H9 (cell line): ENCODE measurements at regions not wholly inside any gene's neighbourhood (a gene's known extent, or its start where the extent isn't known, plus 50 kb on each side); places are given as distances from the start of the nearest gene placed in this dataset.

Experiments used
- DNase-seq: peaks from one replicate; pipeline ENCODE4 v3.0.0-alpha.2; 2017
- H2AFZ ChIP-seq: one replicate; pipeline ENCODE4 v1.6.1; 2013; ENCODE audit warnings: mild to moderate bottlenecking, low read length, control low read depth, moderate library complexity
- H2AK5ac ChIP-seq: 2 replicates; pipeline ENCODE4 v1.6.1; 2013; ENCODE audit warnings: low read length, control low read depth, mixed read lengths; ENCODE audit not compliant: insufficient read length
- H2BK120ac ChIP-seq: one replicate; pipeline ENCODE4 v1.6.1; 2013; ENCODE audit warnings: low read depth, mild to moderate bottlenecking, low read length, control low read depth, inconsistent platforms; ENCODE audit not compliant: poor library complexity, severe bottlenecking
- H2BK12ac ChIP-seq: 2 replicates; pipeline ENCODE4 v1.6.1; 2013; ENCODE audit warnings: low read length, control low read depth, mixed read lengths, low read depth; ENCODE audit not compliant: insufficient read length
- H2BK15ac ChIP-seq: 2 replicates; pipeline ENCODE4 v1.6.1; 2013; ENCODE audit warnings: low read depth, low read length, control low read depth
- H2BK20ac ChIP-seq: one replicate; pipeline ENCODE4 v1.6.1; 2013; ENCODE audit warnings: low read depth, mild to moderate bottlenecking, low read length, control low read depth, inconsistent platforms; ENCODE audit not compliant: poor library complexity, severe bottlenecking
- H2BK5ac ChIP-seq: 2 replicates; pipeline ENCODE4 v1.6.1; 2013; ENCODE audit warnings: low read length, control low read depth, mixed read lengths; ENCODE audit not compliant: insufficient read length
- H3K14ac ChIP-seq: 2 replicates; pipeline ENCODE4 v1.6.1; 2013; ENCODE audit warnings: low read length, control low read depth; ENCODE audit not compliant: insufficient read depth
- H3K18ac ChIP-seq: 2 replicates; pipeline ENCODE4 v1.6.1; 2013; ENCODE audit warnings: low read depth, mild to moderate bottlenecking, mixed read lengths, low read length, control low read depth; ENCODE audit not compliant: insufficient read length
- H3K23ac ChIP-seq: 2 replicates; pipeline ENCODE4 v1.6.1; 2013; ENCODE audit warnings: low read length, control low read depth, mixed read lengths, low read depth; ENCODE audit not compliant: insufficient read length
- H3K23me2 ChIP-seq: 2 replicates; pipeline ENCODE4 v1.6.1; 2013; ENCODE audit warnings: low read depth, mild to moderate bottlenecking, mixed read lengths, low read length, control low read depth; ENCODE audit not compliant: insufficient read length, poor library complexity, severe bottlenecking
- H3K27ac ChIP-seq: 2 replicates; pipeline ENCODE4 v1.5.1; 2013; ENCODE audit warnings: low read length, control low read depth, mixed read lengths, low read depth; ENCODE audit not compliant: insufficient read length
- H3K27me3 ChIP-seq: 2 replicates; pipeline ENCODE4 v1.6.1; 2013; ENCODE audit warnings: low read length, control low read depth, inconsistent platforms; ENCODE audit not compliant: insufficient read depth
- H3K4ac ChIP-seq: 2 replicates; pipeline ENCODE4 v1.6.1; 2013; ENCODE audit warnings: low read depth, mild to moderate bottlenecking, control low read depth, inconsistent platforms, low read length, moderate library complexity
- H3K4me1 ChIP-seq: 2 replicates; pipeline ENCODE4 v1.6.1; 2013; ENCODE audit warnings: low read length, control low read depth, inconsistent platforms; ENCODE audit not compliant: insufficient read depth
- H3K4me2 ChIP-seq: 2 replicates; pipeline ENCODE4 v1.6.1; 2013; ENCODE audit warnings: low read length, control low read depth, mixed read lengths; ENCODE audit not compliant: insufficient read length, insufficient read depth
- H3K56ac ChIP-seq: 2 replicates; pipeline ENCODE4 v1.6.1; 2013; ENCODE audit warnings: low read depth, mild to moderate bottlenecking, mixed read lengths, low read length, control low read depth; ENCODE audit not compliant: insufficient read length
- H3K79me1 ChIP-seq: 2 replicates; pipeline ENCODE4 v1.6.1; 2013; ENCODE audit warnings: low read depth, mild to moderate bottlenecking, moderate library complexity, low read length, control low read depth, inconsistent platforms; ENCODE audit not compliant: insufficient read depth, poor library complexity, severe bottlenecking
- H3K79me2 ChIP-seq: 2 replicates; pipeline ENCODE4 v1.6.1; 2013; ENCODE audit warnings: low read length, control low read depth, inconsistent platforms; ENCODE audit not compliant: insufficient read depth
- H3K9ac ChIP-seq: 2 replicates; pipeline ENCODE4 v1.6.1; 2013; ENCODE audit warnings: low read length, control low read depth, mixed read lengths; ENCODE audit not compliant: insufficient read length; ENCODE audit errors: extremely low read depth
- H3K9me3 ChIP-seq: one replicate; pipeline ENCODE4 v1.6.1; 2013; ENCODE audit warnings: low read depth, low read length, inconsistent platforms; ENCODE audit not compliant: control insufficient read depth
- H3T11ph ChIP-seq: one replicate; pipeline ENCODE4 v1.6.1; 2013; ENCODE audit warnings: mild to moderate bottlenecking, low read length, control low read depth, inconsistent platforms
- H4K20me1 ChIP-seq: one replicate; pipeline ENCODE4 v1.6.1; 2013; ENCODE audit not compliant: control insufficient read depth, insufficient read length, insufficient read depth
- H4K5ac ChIP-seq: 2 replicates; pipeline ENCODE4 v1.6.1; 2013; ENCODE audit warnings: low read depth, mild to moderate bottlenecking, mixed read lengths, low read length, control low read depth; ENCODE audit not compliant: insufficient read length
- H4K8ac ChIP-seq: replicated peaks from 2 replicates; pipeline ENCODE4 v1.6.1; 2013; ENCODE audit warnings: low read length, control low read depth, mixed read lengths, low read depth; ENCODE audit not compliant: insufficient read length
- H4K91ac ChIP-seq: 2 replicates; pipeline ENCODE4 v1.6.1; 2013; ENCODE audit warnings: low read depth, mild to moderate bottlenecking, moderate library complexity, mixed read lengths, low read length, control low read depth; ENCODE audit not compliant: insufficient read length
- H3K27ac Mint-ChIP-seq, 3 experiments: 2 replicates in 2 of 3; 3 replicates in 1 of 3; pipeline ENCODE4 v1.8.0; 2020 to 2021; ENCODE audit warnings: mixed read lengths in 3 of 3, mild to moderate bottlenecking in 1 of 3, moderate library complexity in 1 of 3
- H3K27me3 Mint-ChIP-seq: 2 replicates; pipeline ENCODE4 v1.8.0; 2021; ENCODE audit warnings: low read depth, mild to moderate bottlenecking, moderate library complexity, mixed read lengths
- H3K36me3 Mint-ChIP-seq, 3 experiments: 2 replicates in 2 of 3; 3 replicates in 1 of 3; pipeline ENCODE4 v1.8.0; 2020 to 2021; ENCODE audit warnings: low read depth in 3 of 3, mixed read lengths in 3 of 3; ENCODE audit not compliant: insufficient read depth in 1 of 3
- H3K4me1 Mint-ChIP-seq, 2 experiments: 2 replicates each; pipeline ENCODE4 v1.8.0; 2020; ENCODE audit warnings: mixed read lengths in 2 of 2
- H3K4me3 Mint-ChIP-seq, 2 experiments: 2 replicates in 1 of 2; 3 replicates in 1 of 2; pipeline ENCODE4 v1.8.0; 2020 to 2021; ENCODE audit warnings: mild to moderate bottlenecking in 2 of 2, mixed read lengths in 2 of 2, moderate library complexity in 1 of 2
- H3K9me3 Mint-ChIP-seq, 2 experiments: 2 replicates in 1 of 2; 3 replicates in 1 of 2; pipeline ENCODE4 v1.8.0; 2020; ENCODE audit warnings: mild to moderate bottlenecking in 2 of 2, mixed read lengths in 2 of 2, moderate library complexity in 1 of 2
- WGBS: extraction: QIAGEN DNeasy Blood & Tissue Kit; methylation state at CpG from one replicate; pipeline ENCODE4 v1.1.7; 2013; ENCODE audit warnings: missing lambda C conversion rate, low lambda C conversion rate, mixed read lengths; ENCODE audit not compliant: insufficient read length; ENCODE audit errors: extremely low coverage; 5-methylcytosine and 5-hydroxymethylcytosine counted together
- TF ChIP-seq, protein P1 (sequence below): fragments of 200-600 bp; sonication (generic); conservative IDR thresholded peaks from 3 replicates; pipeline ENCODE4 v1.8.0; 2021; ENCODE audit warnings: antibody characterized with exemption, mild to moderate bottlenecking

- Histone ChIP-seq H3K9ac (no peak overlapping the region), H3K79me1 (no peaks in the 10 kb centered on the region), H3K79me2 (no peaks in the 10 kb centered on the region), H3K56ac (no peak overlapping the region), H3K14ac (no peak overlapping the region), H4K5ac (no peak overlapping the region), H3T11ph (no peak overlapping the region), H3K4me2 (no peak overlapping the region), H3K27ac (no peak overlapping the region), H3K23ac (no peak overlapping the region), H3K9me3 (no peaks in the 10 kb centered on the region), H3K27me3 (no peaks in the 10 kb centered on the region), H2AK5ac (no peak overlapping the region), H4K20me1 (no peaks in the 10 kb centered on the region), H3K18ac (no peak overlapping the region), H2BK12ac (no peak overlapping the region), H3K23me2 (no peaks in the 10 kb centered on the region), H3K4me1 (no peaks in the 10 kb centered on the region), H3K4ac (no peak overlapping the region), H4K8ac (no peak overlapping the region), H2BK20ac (no peak overlapping the region), H2BK15ac (no peak overlapping the region), H2AFZ (no peak overlapping the region), H4K91ac (no peak overlapping the region), H2BK5ac (no peak overlapping the region), H2BK120ac (no peak overlapping the region)
- TF ChIP-seq, protein P1, sequence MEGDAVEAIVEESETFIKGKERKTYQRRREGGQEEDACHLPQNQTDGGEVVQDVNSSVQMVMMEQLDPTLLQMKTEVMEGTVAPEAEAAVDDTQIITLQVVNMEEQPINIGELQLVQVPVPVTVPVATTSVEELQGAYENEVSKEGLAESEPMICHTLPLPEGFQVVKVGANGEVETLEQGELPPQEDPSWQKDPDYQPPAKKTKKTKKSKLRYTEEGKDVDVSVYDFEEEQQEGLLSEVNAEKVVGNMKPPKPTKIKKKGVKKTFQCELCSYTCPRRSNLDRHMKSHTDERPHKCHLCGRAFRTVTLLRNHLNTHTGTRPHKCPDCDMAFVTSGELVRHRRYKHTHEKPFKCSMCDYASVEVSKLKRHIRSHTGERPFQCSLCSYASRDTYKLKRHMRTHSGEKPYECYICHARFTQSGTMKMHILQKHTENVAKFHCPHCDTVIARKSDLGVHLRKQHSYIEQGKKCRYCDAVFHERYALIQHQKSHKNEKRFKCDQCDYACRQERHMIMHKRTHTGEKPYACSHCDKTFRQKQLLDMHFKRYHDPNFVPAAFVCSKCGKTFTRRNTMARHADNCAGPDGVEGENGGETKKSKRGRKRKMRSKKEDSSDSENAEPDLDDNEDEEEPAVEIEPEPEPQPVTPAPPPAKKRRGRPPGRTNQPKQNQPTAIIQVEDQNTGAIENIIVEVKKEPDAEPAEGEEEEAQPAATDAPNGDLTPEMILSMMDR, result no peak
- Mint-ChIP-seq H3K9me3 (peaks cover 4 to 10% of the 10 kb centered on the region in 2 experiments; a peak in 2 of 5 replicates), H3K27me3 (peaks cover 10% of the 10 kb centered on the region), H3K27ac (peak overlapping the region in 1 of 3 experiments; percentile 59; a peak in 1 of 7 replicates), H3K4me1 (peaks cover 2 to 3% of the 10 kb centered on the region in 2 experiments; a peak in 2 of 4 replicates), H3K36me3 (peaks cover 0 to 2% (median 0%) of the 10 kb centered on the region in 3 experiments; a peak in 1 of 7 replicates), H3K4me3 (no peak overlapping the region)
- DNase-seq, result no peak
- WGBS, result no CpG with 5 or more reads among the region's 6 CpGs
Measured at GRCh38 chr14:95386536-95387095, 66.9 kb upstream of the CLMN start.
